Activated T-cell treated with anti-CD3 and anti-CD28 coated beads, Interleukin-2, amount 50 U/mL, for 72 hours (primary cell): ENCODE measurements at regions not wholly inside any gene's neighbourhood (a gene's known extent, or its start where the extent isn't known, plus 50 kb on each side); places are given as distances from the start of the nearest gene placed in this dataset.

Experiments used
- ATAC-seq, 2 donors: fragments of 150-1000 bp; cut with Tn5 transposase; replicated peaks in 1 of 2; 2 replicates each; pipeline ENCODE4 v1.10.0; 2021; ENCODE audit warnings: moderate library complexity in 2 of 2, mild to moderate bottlenecking in 1 of 2
- DNase-seq, 2 donors: peaks; one replicate each; pipeline ENCODE4 v3.0.0; 2021 to 2022; ENCODE audit warnings: mixed read lengths in 1 of 2
- H3K27ac Mint-ChIP-seq: one replicate; pipeline ENCODE4 v1.8.0; 2022; ENCODE audit warnings: mild to moderate bottlenecking, moderate library complexity, mixed read lengths
- H3K27me3 Mint-ChIP-seq: one replicate; pipeline ENCODE4 v1.8.0; 2022; ENCODE audit warnings: low read depth, mixed read lengths
- H3K36me3 Mint-ChIP-seq, 2 donors: one replicate each; pipeline ENCODE4 v1.8.0; 2022; ENCODE audit warnings: mixed read lengths in 2 of 2, mild to moderate bottlenecking in 1 of 2; ENCODE audit not compliant: insufficient read depth in 2 of 2
- H3K4me1 Mint-ChIP-seq: one replicate; pipeline ENCODE4 v1.8.0; 2022; ENCODE audit warnings: low read depth, mixed read lengths
- H3K4me3 Mint-ChIP-seq, 2 donors: one replicate each; pipeline ENCODE4 v1.8.0; 2022; ENCODE audit warnings: mild to moderate bottlenecking in 2 of 2, mixed read lengths in 2 of 2, moderate library complexity in 2 of 2
- H3K9me3 Mint-ChIP-seq, 2 donors: one replicate each; pipeline ENCODE4 v1.8.0; 2022; ENCODE audit warnings: mixed read lengths in 2 of 2

DNA sequence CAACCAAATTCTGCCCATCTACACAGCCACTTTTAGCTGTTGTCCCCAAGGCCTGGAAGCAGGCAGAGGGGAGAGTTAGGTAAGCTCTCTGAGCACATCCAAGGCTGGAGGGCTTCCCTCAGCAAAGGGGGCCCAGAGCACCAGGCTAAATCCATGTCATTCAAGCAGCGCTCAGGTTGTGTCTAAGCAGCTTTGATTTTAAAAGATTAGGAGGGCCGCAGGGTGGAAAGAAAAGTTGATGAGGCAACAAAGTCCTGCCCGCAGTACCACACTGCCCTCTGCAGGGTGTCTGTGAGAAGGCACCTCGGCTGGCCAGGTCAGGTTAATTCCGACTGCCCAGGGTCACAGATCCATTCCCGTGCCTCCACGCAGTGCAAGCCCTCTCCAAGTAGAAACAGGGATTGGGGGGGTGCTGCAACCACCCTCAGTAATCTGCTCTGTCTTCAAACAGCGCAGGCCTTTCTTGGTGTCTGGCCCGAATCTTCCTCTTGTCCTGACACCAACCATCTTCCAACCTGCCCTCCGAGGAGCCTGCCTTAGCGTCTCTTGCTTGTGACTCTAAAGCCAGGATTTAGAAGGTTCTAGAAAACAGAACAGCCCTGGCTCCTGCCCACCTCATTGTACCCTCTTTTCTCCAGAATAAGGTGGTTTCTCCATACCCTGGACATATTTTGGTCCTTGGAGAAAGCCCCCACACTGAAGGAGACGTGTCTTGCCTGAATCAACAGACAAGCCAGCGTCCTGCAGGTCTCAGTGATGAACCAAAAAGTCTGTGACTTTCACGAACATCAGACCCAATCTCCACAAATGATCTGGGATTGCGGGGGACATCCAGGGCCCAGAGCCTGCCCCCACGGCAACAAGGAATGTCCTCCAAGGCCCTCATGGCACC, 289.2 kb downstream of the TNS1 start:
- no peaks in the 10 kb centered on the region for H3K4me1 Mint-ChIP-seq
- DNase-seq (peak; percentile 73 to 79), ATAC-seq (peak; percentile 78 to 80)
- no peaks in the 10 kb centered on the region for H3K36me3 Mint-ChIP-seq
- no peak overlapping the region for H3K27ac Mint-ChIP-seq
- no peaks in the 10 kb centered on the region for H3K9me3 Mint-ChIP-seq
- no peak overlapping the region for H3K4me3 Mint-ChIP-seq
- peaks cover 7% of the 10 kb centered on the region for H3K27me3 Mint-ChIP-seq

DNA sequence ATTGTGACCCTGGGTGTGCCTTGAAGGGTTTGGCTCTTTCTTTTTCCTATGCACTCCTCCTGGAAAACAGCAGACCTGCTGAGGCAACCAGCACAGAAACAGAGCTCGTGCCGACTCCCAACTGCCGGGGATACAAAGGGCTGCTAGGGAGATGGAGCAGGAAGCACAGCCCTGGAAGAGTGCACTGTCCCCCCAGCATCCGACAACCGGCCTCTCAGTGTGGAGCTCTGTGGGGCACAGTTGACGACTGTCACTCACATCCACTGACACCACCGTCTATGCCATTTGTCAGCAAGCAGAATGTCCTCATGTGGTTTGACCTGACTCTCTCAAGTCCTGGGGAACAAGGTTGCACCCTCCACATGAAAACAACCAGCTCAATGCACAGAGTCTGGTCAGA, 290.4 kb downstream of the TNS1 start:
- no peak overlapping the region for H3K4me3 Mint-ChIP-seq
- H3K27ac Mint-ChIP-seq, result no peak overlapping the region
- DNase-seq (no peak), ATAC-seq (no peak)
- no peaks in the 10 kb centered on the region for H3K9me3 Mint-ChIP-seq
- peaks cover 7% of the 10 kb centered on the region for H3K27me3 Mint-ChIP-seq
- no peaks in the 10 kb centered on the region for H3K4me1 Mint-ChIP-seq
- H3K36me3 Mint-ChIP-seq, result no peaks in the 10 kb centered on the region

DNA sequence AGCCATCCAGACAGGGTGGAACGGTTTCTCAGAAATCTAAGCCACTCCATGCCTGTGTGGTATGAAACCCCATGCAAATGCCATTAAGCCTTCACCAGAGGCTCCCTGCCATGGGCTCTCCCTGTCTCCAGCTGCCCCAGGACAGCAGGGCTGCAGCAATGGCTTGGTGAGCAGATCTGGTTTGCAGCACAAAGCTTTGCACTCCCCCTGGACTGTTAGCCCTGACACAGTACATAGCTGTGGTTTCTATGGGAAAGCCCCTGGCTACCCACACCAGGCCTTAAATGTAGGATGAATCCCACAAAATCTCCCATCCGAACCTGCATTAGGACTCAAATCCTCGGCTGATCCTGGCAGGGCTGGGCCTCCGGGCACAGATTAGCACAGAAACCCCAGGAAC, 291.6 kb downstream of the TNS1 start:
- no peak overlapping the region for H3K27ac Mint-ChIP-seq
- H3K4me3 Mint-ChIP-seq, result no peak overlapping the region
- ATAC-seq, result no peak
- peaks cover 3% of the 10 kb centered on the region for H3K27me3 Mint-ChIP-seq
- no peaks in the 10 kb centered on the region for H3K36me3 Mint-ChIP-seq
- no peaks in the 10 kb centered on the region for H3K4me1 Mint-ChIP-seq
- DNase-seq, result no peak
- H3K9me3 Mint-ChIP-seq, result no peaks in the 10 kb centered on the region

DNA sequence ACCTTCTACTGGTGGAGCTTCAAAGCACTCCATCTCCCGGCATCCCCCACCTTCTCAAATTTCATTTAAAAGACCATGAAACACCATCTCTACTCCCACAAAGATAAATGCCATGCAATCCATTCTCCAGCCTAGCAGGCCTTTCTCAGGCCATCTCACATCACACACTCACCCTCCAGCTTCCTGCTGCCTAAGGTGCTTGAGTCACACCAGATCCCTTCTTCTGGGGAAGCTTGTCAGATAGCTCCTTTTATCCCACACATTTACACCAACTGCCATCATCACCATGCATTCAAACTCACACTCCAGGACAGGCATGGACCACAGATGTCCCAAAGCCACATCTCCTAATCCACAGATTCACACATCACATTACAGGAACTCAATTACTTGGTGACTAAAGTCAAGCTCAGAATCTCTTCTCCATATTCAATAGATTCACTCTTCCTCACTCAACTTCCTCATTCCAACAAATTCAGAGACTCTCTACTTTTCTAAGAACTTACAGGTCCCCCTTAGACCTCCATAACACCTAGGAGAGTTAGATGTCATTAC, 292.5 kb downstream of the TNS1 start:
- H3K27ac Mint-ChIP-seq, result no peak overlapping the region
- no peak overlapping the region for H3K4me3 Mint-ChIP-seq
- H3K4me1 Mint-ChIP-seq, result no peaks in the 10 kb centered on the region
- no peaks in the 10 kb centered on the region for H3K27me3 Mint-ChIP-seq
- no peak for DNase-seq
- no peaks in the 10 kb centered on the region for H3K36me3 Mint-ChIP-seq
- ATAC-seq, result no peak
- H3K9me3 Mint-ChIP-seq, result no peaks in the 10 kb centered on the region

DNA sequence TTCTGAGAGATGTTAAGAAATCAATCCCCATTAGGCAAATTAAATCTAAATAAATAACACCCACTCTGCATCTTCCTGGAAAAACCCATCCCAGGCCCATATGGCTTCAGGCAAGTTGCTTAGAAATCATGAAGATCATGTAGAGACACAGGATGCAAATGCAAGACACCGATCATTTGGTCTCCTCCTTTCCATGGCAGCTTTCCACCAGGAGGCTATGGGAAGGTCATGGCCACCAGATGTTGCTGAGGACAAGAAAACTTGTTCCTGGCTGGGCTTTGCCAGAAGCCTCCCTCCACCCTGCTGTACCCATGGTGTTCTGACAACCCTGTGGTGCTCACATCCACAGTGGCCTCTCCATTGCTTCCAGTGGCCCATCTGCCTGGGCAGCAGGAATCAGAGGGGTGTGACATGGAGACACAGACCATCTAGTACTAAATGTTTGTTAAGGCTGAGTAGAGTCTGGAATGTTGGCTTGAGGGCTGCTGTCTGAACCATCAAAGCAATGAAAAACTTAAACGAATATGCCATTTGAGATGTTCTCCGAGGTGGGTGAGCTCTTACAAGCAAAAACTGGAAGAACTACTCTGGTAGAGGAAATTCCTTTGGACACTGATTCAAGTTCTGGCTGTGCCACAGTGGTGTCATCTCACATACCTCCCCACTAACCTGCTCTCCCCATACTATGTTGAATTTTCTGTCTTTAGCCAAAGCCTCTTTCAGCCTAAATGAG, 293.2 kb downstream of the TNS1 start:
- H3K27me3 Mint-ChIP-seq, result no peaks in the 10 kb centered on the region
- no peaks in the 10 kb centered on the region for H3K4me1 Mint-ChIP-seq
- H3K4me3 Mint-ChIP-seq, result no peak overlapping the region
- no peak overlapping the region for H3K27ac Mint-ChIP-seq
- no peaks in the 10 kb centered on the region for H3K36me3 Mint-ChIP-seq
- DNase-seq, result no peak
- ATAC-seq, result no peak
- H3K9me3 Mint-ChIP-seq, result no peaks in the 10 kb centered on the region

DNA sequence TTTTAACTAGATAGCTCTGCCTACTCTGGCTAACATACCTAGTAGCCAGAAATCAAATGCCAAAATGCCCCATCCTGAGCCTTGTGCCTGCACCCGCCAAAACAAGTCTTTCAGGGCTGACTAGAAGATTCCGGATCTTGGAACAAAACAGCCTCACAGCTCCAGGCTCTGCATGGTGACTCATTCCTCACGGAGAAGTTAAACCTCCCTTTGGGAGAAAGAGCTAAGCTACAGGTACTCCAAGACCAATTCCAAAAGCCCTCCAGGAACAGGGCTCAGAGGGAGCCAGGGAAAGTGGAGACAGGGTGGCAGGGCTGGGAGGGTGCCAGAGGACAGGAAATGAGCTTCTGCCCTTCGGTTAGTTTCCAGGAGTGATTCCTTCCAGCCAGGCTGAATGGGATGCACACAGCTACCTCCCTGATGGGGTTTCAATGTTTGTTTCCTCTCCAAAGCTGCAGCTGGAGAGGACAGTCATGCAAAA, 295.6 kb downstream of the TNS1 start:
- no peak for DNase-seq
- H3K4me3 Mint-ChIP-seq, result no peak overlapping the region
- H3K27ac Mint-ChIP-seq, result no peak overlapping the region
- no peaks in the 10 kb centered on the region for H3K36me3 Mint-ChIP-seq
- H3K27me3 Mint-ChIP-seq, result no peaks in the 10 kb centered on the region
- no peaks in the 10 kb centered on the region for H3K4me1 Mint-ChIP-seq
- H3K9me3 Mint-ChIP-seq, result no peaks in the 10 kb centered on the region
- ATAC-seq, result no peak

DNA sequence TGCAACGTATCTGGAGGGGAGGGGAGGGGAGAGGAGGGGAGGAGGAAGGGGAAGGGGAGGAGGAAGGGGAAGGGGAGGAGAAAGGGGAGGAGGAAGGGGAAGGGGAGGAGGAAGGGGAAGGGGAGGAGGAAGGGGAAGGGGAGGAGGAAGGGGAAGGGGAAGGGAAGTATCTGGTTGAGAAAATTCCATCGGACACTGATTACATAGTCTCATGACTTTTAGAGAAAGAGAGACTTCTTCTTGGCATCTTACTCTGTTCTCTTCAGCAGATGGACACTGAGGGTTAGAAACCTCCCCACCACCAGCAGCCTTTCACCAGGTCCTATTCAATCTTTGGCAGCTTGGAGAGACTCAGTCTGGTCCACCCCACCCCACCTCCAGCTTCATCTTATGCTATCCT, 296.3 kb downstream of the TNS1 start:
- no peak for DNase-seq
- H3K4me1 Mint-ChIP-seq, result no peaks in the 10 kb centered on the region
- H3K9me3 Mint-ChIP-seq, result no peaks in the 10 kb centered on the region
- H3K36me3 Mint-ChIP-seq, result no peaks in the 10 kb centered on the region
- H3K27ac Mint-ChIP-seq, result no peak overlapping the region
- H3K27me3 Mint-ChIP-seq, result no peaks in the 10 kb centered on the region
- no peak overlapping the region for H3K4me3 Mint-ChIP-seq
- ATAC-seq, result no peak

DNA sequence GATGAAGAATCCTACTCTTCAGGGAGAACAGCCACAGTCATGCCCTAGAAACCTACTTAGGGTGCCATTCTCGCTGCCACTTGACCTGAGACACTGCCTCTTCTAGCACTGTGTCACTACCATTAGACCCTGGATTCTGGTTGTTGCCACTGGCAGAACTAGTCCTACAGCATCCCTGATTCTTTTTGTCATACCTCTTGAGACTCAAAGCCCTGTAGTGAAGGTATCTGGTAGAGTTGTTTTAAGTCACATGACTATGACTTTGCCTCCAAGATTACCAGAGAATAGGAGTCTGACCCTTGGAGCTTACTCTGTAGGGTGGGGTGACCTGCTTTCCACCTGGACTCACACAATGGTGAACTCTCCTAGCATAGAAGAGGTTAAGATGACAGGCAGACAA, 296.7 kb downstream of the TNS1 start:
- DNase-seq (no peak), ATAC-seq (no peak)
- no peak overlapping the region for H3K4me3 Mint-ChIP-seq
- no peaks in the 10 kb centered on the region for H3K36me3 Mint-ChIP-seq
- H3K27ac Mint-ChIP-seq, result no peak overlapping the region
- H3K9me3 Mint-ChIP-seq, result no peaks in the 10 kb centered on the region
- H3K4me1 Mint-ChIP-seq, result no peaks in the 10 kb centered on the region
- no peaks in the 10 kb centered on the region for H3K27me3 Mint-ChIP-seq

DNA sequence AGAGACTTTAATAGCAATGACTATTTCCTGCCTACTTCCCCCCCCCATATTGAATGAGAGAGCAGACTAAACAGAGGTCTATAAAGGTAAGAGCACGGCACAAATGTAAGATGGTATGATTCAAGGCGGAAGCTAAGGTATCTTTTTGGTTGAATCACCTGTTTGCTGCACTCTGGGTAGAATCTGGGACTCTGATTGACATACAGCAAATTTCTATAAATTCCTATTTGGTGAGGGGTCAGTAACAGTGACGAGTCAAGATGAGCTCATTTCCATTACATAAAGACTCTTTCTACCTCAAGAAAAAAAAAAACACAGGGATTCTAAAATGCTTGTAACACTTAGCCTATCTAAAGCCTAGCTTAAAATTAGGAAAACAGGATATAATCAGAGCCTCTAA, 297.3 kb downstream of the TNS1 start:
- no peak overlapping the region for H3K27ac Mint-ChIP-seq
- H3K4me3 Mint-ChIP-seq, result no peak overlapping the region
- H3K27me3 Mint-ChIP-seq, result no peaks in the 10 kb centered on the region
- H3K9me3 Mint-ChIP-seq, result no peaks in the 10 kb centered on the region
- no peaks in the 10 kb centered on the region for H3K36me3 Mint-ChIP-seq
- ATAC-seq, result no peak
- no peak for DNase-seq
- H3K4me1 Mint-ChIP-seq, result no peaks in the 10 kb centered on the region

DNA sequence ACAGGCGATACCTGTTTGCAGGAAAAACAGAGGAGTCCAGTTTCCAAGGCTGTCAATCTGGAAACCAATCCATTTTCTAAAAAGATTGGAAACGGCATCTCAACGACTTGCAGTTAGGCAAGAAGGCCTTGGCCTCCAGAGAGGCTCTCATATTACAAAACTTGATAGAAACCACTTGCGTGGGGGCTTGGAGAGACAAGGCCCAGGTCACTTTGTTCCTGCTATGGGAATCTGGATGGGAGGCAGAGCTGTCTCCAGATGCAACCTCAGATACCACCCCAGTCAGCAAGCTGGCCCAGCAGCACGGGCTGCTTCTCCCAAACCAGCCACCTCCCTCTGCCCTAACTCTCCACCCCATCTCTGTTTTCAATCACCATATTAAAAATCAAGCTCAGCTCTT, 298.8 kb downstream of the TNS1 start:
- H3K4me3 Mint-ChIP-seq, result no peak overlapping the region
- H3K9me3 Mint-ChIP-seq, result no peaks in the 10 kb centered on the region
- H3K27ac Mint-ChIP-seq, result no peak overlapping the region
- no peak for ATAC-seq
- DNase-seq, result no peak
- no peaks in the 10 kb centered on the region for H3K36me3 Mint-ChIP-seq
- H3K27me3 Mint-ChIP-seq, result no peaks in the 10 kb centered on the region
- H3K4me1 Mint-ChIP-seq, result no peaks in the 10 kb centered on the region

DNA sequence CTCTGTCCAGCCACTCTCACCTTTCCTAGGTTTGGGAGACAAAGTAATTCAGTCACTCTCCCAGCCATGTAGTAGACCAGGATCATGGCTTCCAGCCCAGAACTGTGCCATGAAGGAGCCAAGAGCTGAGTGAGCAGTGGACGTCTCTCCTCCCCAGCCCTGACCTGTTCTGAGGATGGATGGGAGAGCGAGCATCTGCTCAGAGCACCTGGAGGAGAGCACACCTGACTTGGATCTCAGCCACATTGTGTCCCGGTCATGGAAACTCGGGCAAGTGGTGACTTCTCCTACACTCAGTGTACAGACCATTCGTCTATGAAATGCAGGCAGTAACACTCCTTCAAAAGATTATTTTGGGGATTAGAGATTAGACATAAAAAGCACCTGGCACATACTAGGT, 299.7 kb downstream of the TNS1 start:
- no peak overlapping the region for H3K27ac Mint-ChIP-seq
- no peaks in the 10 kb centered on the region for H3K9me3 Mint-ChIP-seq
- DNase-seq, result no peak
- no peak for ATAC-seq
- no peaks in the 10 kb centered on the region for H3K36me3 Mint-ChIP-seq
- H3K4me3 Mint-ChIP-seq, result no peak overlapping the region
- H3K27me3 Mint-ChIP-seq, result no peaks in the 10 kb centered on the region
- no peaks in the 10 kb centered on the region for H3K4me1 Mint-ChIP-seq

DNA sequence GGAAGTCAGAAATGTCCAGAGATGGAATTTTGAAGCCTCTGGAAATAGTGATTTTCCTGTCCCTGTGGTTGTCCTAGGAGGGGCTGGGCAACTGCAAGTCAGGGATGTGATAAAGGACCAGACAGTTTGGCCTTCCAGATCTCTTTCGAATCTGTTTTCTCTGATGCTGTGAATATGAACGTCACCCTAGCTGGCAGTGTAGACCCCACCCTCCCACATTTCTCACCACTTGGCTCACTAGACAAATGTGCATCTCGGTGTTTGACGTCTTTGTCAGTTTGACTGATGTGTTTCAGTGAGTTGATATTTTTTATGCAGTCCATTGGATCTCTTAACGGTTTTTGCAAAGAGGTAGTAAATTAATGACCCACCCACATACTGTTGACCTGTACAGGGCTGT, 301.2 kb downstream of the TNS1 start:
- no peak for DNase-seq
- H3K4me3 Mint-ChIP-seq, result no peak overlapping the region
- H3K27ac Mint-ChIP-seq, result no peak overlapping the region
- H3K9me3 Mint-ChIP-seq, result no peaks in the 10 kb centered on the region
- H3K36me3 Mint-ChIP-seq, result no peaks in the 10 kb centered on the region
- no peaks in the 10 kb centered on the region for H3K4me1 Mint-ChIP-seq
- no peak for ATAC-seq
- H3K27me3 Mint-ChIP-seq, result no peaks in the 10 kb centered on the region

DNA sequence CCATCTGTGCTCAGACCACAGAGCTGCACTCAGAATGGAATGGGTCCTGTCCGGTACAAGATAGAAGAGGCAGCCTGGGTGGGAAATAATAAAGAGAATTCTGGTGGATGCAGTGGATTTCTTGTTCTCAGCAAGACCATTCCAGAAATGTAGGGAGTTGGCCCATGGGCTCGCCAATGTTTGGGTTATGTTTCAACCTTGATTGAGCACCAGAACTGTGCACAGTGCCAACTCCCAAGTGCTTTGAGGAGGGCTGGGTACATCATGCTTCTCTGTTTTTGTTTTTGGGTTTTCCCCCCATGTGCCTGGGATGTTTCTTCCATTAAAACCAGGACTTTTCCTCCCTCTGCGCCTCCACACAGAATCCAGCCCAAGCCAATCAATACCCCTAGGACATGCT, 304.1 kb downstream of the TNS1 start:
- Mint-ChIP-seq H3K36me3 (no peaks in the 10 kb centered on the region), H3K27ac (no peak overlapping the region), H3K9me3 (no peaks in the 10 kb centered on the region), H3K4me1 (no peaks in the 10 kb centered on the region), H3K27me3 (no peaks in the 10 kb centered on the region), H3K4me3 (no peak overlapping the region)
- DNase-seq (no peak), ATAC-seq (no peak)
